ENCODE measurements at regions not wholly inside any gene's neighbourhood (a gene's known extent, or its start where the extent isn't known, plus 50 kb on each side); places are given as distances from the start of the nearest gene placed in this dataset.

GRCh38 chr10:117876210-117876609 lies 170.5 kb downstream of the RAB11FIP2 start:
- no peak for TF ChIP-seq CTCF (IDR thresholded peaks at IDR 0.05; ENCODE audit: low read length, missing control alignments)
- no peak overlapping the region for H3K4me3 ChIP-seq (replicated peaks; ENCODE audit: low read depth, low read length)
- no peak for DNase-seq (ENCODE audit: low read depth)

GRCh38 chr10:117878626-117879025 lies 168.1 kb downstream of the RAB11FIP2 start:
- DNase-seq (ENCODE audit: low read depth) = no peak
- no peak overlapping the region for H3K4me3 ChIP-seq (replicated peaks; ENCODE audit: low read depth, low read length)
- no peak for TF ChIP-seq CTCF (IDR thresholded peaks at IDR 0.05; ENCODE audit: low read length, missing control alignments)

- TF ChIP-seq CTCF (IDR thresholded peaks at IDR 0.05; ENCODE audit: low read length, missing control alignments) = no peak
- H3K4me3 ChIP-seq (replicated peaks; ENCODE audit: low read depth, low read length) = no peak overlapping the region
- no peak for DNase-seq (ENCODE audit: low read depth)
Measured at GRCh38 chr10:117884093-117884492, 162.6 kb downstream of the RAB11FIP2 start.

- DNase-seq (ENCODE audit: low read depth) = no peak
- H3K4me3 ChIP-seq (replicated peaks; ENCODE audit: low read depth, low read length) = no peak overlapping the region
Measured at GRCh38 chr10:117884592-117884991, 162.1 kb downstream of the RAB11FIP2 start.

GRCh38 chr10:117885206-117885829 lies 161.4 kb downstream of the RAB11FIP2 start:
- H3K4me3 ChIP-seq (replicated peaks; ENCODE audit: low read depth, low read length) = no peak overlapping the region
- TF ChIP-seq CTCF (IDR thresholded peaks at IDR 0.05; ENCODE audit: low read length, missing control alignments) = no peak
- DNase-seq (ENCODE audit: low read depth) = no peak

More at GRCh38 chr10:117884592-117884991, 162.1 kb downstream of the RAB11FIP2 start:
- TF ChIP-seq CTCF (IDR thresholded peaks at IDR 0.05; ENCODE audit: low read length, missing control alignments) = no peak

GRCh38 chr10:117886766-117887165 lies 160.0 kb downstream of the RAB11FIP2 start:
- no peak for DNase-seq (ENCODE audit: low read depth)
- no peak for TF ChIP-seq CTCF (IDR thresholded peaks at IDR 0.05; ENCODE audit: low read length, missing control alignments)
- H3K4me3 ChIP-seq (replicated peaks; ENCODE audit: low read depth, low read length) = no peak overlapping the region

- no peak for TF ChIP-seq CTCF (IDR thresholded peaks at IDR 0.05; ENCODE audit: low read length, missing control alignments)
- H3K4me3 ChIP-seq (replicated peaks; ENCODE audit: low read depth, low read length) = no peak overlapping the region
- DNase-seq (ENCODE audit: low read depth) = no peak
Measured at GRCh38 chr10:117889664-117890063, 157.1 kb downstream of the RAB11FIP2 start.
